GM12874 (cell line): ENCODE measurements at regions not wholly inside any gene's neighbourhood (a gene's known extent, or its start where the extent isn't known, plus 50 kb on each side); places are given as distances from the start of the nearest gene placed in this dataset.

Source experiments
- TF ChIP-seq, protein P1 (sequence below): IDR thresholded peaks from 2 replicates; pipeline ENCODE4 v1.5.1; 2011; ENCODE audit warnings: low read depth, mild to moderate bottlenecking, control low read depth, low read length, moderate library complexity; ENCODE audit not compliant: insufficient read depth

GRCh38 chr11:24078018-24078417, 418.8 kb upstream of the LUZP2 start:
- TF ChIP-seq, protein P1, sequence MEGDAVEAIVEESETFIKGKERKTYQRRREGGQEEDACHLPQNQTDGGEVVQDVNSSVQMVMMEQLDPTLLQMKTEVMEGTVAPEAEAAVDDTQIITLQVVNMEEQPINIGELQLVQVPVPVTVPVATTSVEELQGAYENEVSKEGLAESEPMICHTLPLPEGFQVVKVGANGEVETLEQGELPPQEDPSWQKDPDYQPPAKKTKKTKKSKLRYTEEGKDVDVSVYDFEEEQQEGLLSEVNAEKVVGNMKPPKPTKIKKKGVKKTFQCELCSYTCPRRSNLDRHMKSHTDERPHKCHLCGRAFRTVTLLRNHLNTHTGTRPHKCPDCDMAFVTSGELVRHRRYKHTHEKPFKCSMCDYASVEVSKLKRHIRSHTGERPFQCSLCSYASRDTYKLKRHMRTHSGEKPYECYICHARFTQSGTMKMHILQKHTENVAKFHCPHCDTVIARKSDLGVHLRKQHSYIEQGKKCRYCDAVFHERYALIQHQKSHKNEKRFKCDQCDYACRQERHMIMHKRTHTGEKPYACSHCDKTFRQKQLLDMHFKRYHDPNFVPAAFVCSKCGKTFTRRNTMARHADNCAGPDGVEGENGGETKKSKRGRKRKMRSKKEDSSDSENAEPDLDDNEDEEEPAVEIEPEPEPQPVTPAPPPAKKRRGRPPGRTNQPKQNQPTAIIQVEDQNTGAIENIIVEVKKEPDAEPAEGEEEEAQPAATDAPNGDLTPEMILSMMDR = no peak

GRCh38 chr11:24082241-24082640, 414.6 kb upstream of the LUZP2 start:
- TF ChIP-seq, protein P1 = no peak

DNA sequence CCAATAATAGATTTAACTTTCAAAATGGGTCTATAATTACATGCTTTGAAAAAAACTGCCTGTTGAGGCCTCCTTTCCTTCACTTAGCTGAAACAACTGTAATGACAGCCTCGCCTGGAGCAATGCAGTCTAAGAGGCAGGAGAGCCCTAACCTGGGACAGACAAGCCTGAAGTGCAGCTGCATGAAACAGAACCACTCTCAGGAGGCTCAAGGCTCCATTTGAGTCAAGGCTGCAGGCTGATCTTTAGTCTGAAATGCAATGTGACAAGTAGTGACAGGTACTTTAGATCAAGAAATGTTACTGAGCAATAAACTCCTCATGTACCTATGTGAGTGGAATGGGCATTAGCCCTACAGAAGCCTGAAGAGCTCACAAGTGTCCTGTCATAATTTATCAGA, 414.0 kb upstream of the LUZP2 start:
- TF ChIP-seq, protein P1 = no peak

DNA sequence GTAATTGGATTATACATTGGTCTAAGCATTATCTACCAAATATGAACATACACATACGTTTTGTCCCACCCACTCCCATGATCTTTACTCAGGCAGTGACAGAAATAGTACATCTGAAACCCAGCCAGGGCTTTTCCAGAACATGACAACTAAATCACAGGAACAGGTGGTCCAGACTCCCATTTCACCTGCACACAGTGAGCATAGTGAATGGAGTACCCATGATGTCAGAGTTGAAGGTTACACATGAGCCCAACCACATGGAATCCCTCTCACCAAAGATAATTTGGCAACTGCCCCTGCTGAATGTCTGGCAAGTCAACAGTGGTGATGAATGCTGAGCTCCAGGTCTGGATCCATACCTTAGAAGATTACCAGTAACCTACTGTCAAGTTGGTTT, 411.9 kb upstream of the LUZP2 start:
- TF ChIP-seq, protein P1 = no peak

- TF ChIP-seq, protein P1 = no peak
These were observed 409.9 kb upstream of the LUZP2 start for GRCh38 chr11:24086921-24087320.

DNA sequence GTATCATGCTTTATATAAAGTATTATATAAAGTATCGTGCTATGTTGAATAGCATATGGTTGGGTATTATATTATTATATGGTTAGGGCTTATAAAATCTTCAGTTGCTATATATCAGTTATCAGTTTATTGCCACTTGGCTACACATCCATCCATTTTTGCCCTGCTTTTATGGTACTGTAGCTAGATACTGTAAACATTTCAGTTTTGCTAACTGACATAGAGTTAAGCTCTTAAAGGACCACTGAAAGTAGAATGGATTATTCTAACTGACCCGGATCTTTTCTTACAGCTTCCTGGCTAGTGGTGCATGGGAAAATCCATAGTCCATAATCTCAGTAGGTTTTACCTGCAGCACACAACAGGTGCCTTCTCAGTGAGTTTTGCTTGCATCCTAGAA, 405.3 kb upstream of the LUZP2 start:
- TF ChIP-seq, protein P1 = no peak

- TF ChIP-seq, protein P1 = no peak
These were observed 403.5 kb upstream of the LUZP2 start for GRCh38 chr11:24093375-24093774.

DNA sequence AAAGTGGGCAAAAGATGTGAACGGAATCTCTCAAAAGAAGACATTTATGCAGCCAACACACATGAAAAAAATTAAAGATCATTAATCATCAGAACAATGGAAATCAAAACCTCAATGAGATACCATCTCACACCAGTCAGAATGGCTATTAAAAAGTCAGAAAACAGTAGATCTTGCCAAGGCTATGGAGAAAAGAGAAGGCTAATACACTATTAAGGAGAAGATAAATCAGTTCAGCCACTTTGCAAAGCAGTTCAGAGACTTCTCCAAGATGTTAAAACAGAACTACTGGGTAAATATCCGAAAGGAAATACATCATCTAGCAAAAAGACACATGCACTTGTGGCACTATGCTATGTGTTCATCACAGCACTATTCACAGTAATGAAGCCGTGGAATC, 388.2 kb upstream of the LUZP2 start:
- TF ChIP-seq, protein P1 = no peak
